Stomach (tissue), 8 donors: ENCODE measurements at regions not wholly inside any gene's neighbourhood (a gene's known extent, or its start where the extent isn't known, plus 50 kb on each side); places are given as distances from the start of the nearest gene placed in this dataset.

ENCODE experiments used
- DNase-seq, 2 donors: peaks; one replicate each; pipeline versions ENCODE4 v3.0.0 to v3.0.0-alpha.2; 2013 to 2019
- H3K27ac ChIP-seq, 5 donors: fragments of 200-600 bp in 4 of 5; sonication (generic) in 4 of 5; one replicate each; pipeline ENCODE4 v1.5.1; 2013 to 2019; ENCODE audit warnings: mild to moderate bottlenecking in 1 of 5, moderate library complexity in 1 of 5
- H3K27me3 ChIP-seq, 3 donors: fragments of 200-600 bp; sonication (generic); one replicate each; pipeline ENCODE4 v1.5.1; 2017 to 2019; ENCODE audit warnings: mixed run types in 1 of 3
- H3K36me3 ChIP-seq, 4 donors: fragments of 200-600 bp; sonication (generic); 1 replicate in 3 of 4; 2 replicates in 1 of 4; pipeline ENCODE4 v1.5.1; 2016 to 2019
- H3K4me1 ChIP-seq, 4 donors: fragments of 200-600 bp; sonication (generic); one replicate each; pipeline ENCODE4 v1.5.1; 2016 to 2019
- H3K4me3 ChIP-seq, 4 donors: fragments of 200-600 bp; sonication (generic) in 3 of 4; one replicate each; pipeline ENCODE4 v1.5.1; 2016 to 2019; ENCODE audit warnings: mild to moderate bottlenecking in 1 of 4
- H3K9me3 ChIP-seq, 4 donors: fragments of 200-600 bp; sonication (generic); one replicate each; pipeline ENCODE4 v1.5.1; 2016 to 2019
- CTCF ChIP-seq, 7 experiments: fragments of 450-650 bp in 4 of 7; fragments of 200-600 bp in 3 of 7; sonication (generic) in 3 of 7; IDR thresholded peaks; one replicate each; pipeline ENCODE4 v1.5.1; 2016 to 2019; ENCODE audit warnings: antibody characterized with exemption in 7 of 7, control low read depth in 2 of 7, mild to moderate bottlenecking in 1 of 7
- EP300 ChIP-seq: sonication (generic); formaldehyde crosslinking; IDR thresholded peaks from one replicate; pipeline ENCODE4 v1.6.1; 2017; ENCODE audit warnings: antibody characterized with exemption
- POLR2A ChIP-seq, 4 donors: fragments of 450-650 bp; IDR thresholded peaks; one replicate each; pipeline ENCODE4 v1.6.1; 2016; ENCODE audit warnings: antibody characterized with exemption in 4 of 4, control low read depth in 2 of 4, mild to moderate bottlenecking in 1 of 4, moderate library complexity in 1 of 4
- POLR2AphosphoS5 ChIP-seq, 3 donors: sonication (generic); formaldehyde crosslinking; IDR thresholded peaks; one replicate each; pipeline ENCODE4 v1.6.1; 2016; ENCODE audit warnings: antibody characterized with exemption in 3 of 3
- WGBS, 5 donors: extraction: QIAGEN DNeasy Blood & Tissue Kit in 3 of 5; methylation state at CpG; one replicate each; pipeline versions ENCODE4 v1.1.5 to v1.1.7; 2013 to 2018; 5-methylcytosine and 5-hydroxymethylcytosine counted together
- intact Hi-C: fragments of 100-400 bp; cut with DNase I; formaldehyde crosslinking; loops from one replicate; pipeline ENCODE4 v1.15.1; 2023; ENCODE audit warnings: low total_unique reads
- donor health status: healthy with polysubstance abuse.
- donor health status: Bipolar disorder and iron deficiency.
- donor health status: healthy.

- intact Hi-C loops: no loop called here
- H3K36me3 ChIP-seq: no peaks in the 10 kb centered on the region
- WGBS, 5 donors: 49 to 74% (median 52%) methylated on average over 2 of the region's 2 CpGs
Measured at GRCh38 chr13:108376308-108376707, 106.8 kb downstream of the TNFSF13B start.

GRCh38 chr13:108377646-108378206, 108.2 kb downstream of the TNFSF13B start:
- WGBS, 5 donors: 93 to 98% (median 97%) methylated on average over 5 to 6 of the region's 6 CpGs
- Histone ChIP-seq H3K27ac (no peak overlapping the region), H3K4me3 (no peak overlapping the region), H3K36me3 (no peaks in the 10 kb centered on the region), H3K4me1 (no peaks in the 10 kb centered on the region), H3K27me3 (no peaks in the 10 kb centered on the region), H3K9me3 (peaks cover 0 to 5% (median 0%) of the 10 kb centered on the region in 4 donors)
- no peak for DNase-seq
- intact Hi-C loops: no loop called here
- TF ChIP-seq CTCF (IDR thresholded peaks at IDR 0.05): no peak
- no peak for TF ChIP-seq POLR2A (IDR thresholded peaks at IDR 0.05)
- no peak for TF ChIP-seq EP300
- TF ChIP-seq POLR2AphosphoS5 (IDR thresholded peaks at IDR 0.05): no peak

More at GRCh38 chr13:108376308-108376707, 106.8 kb downstream of the TNFSF13B start:
- Histone ChIP-seq H3K27me3 (no peaks in the 10 kb centered on the region), H3K4me1 (no peaks in the 10 kb centered on the region), H3K4me3 (no peak overlapping the region), H3K27ac (no peak overlapping the region), H3K9me3 (peaks cover 0 to 5% (median 0%) of the 10 kb centered on the region in 4 donors)
- no peak for DNase-seq
- TF ChIP-seq POLR2AphosphoS5 (IDR thresholded peaks at IDR 0.05): no peak
- no peak for TF ChIP-seq CTCF (IDR thresholded peaks at IDR 0.05)
- no peak for TF ChIP-seq EP300
- no peak for TF ChIP-seq POLR2A (IDR thresholded peaks at IDR 0.05)

- H3K27me3 ChIP-seq: no peaks in the 10 kb centered on the region
- H3K4me1 ChIP-seq: no peaks in the 10 kb centered on the region
- no peaks in the 10 kb centered on the region for H3K36me3 ChIP-seq
- no peak for TF ChIP-seq POLR2AphosphoS5 (IDR thresholded peaks at IDR 0.05)
- no peak for TF ChIP-seq EP300
- no peak for TF ChIP-seq POLR2A (IDR thresholded peaks at IDR 0.05)
- TF ChIP-seq CTCF (IDR thresholded peaks at IDR 0.05): no peak
- no peak for DNase-seq
- 58 to 94% (median 94%) methylated on average over 3 of the region's 3 CpGs for WGBS, 5 donors
- H3K27ac ChIP-seq: no peak overlapping the region
- H3K9me3 ChIP-seq: peaks cover 0 to 5% (median 0%) of the 10 kb centered on the region in 4 donors
- H3K4me3 ChIP-seq: no peak overlapping the region
- intact Hi-C loops: no loop called here
Measured at GRCh38 chr13:108383667-108384066, 114.1 kb downstream of the TNFSF13B start.

- Histone ChIP-seq H3K9me3 (no peaks in the 10 kb centered on the region), H3K36me3 (no peaks in the 10 kb centered on the region), H3K4me3 (no peak overlapping the region), H3K27ac (no peak overlapping the region), H3K4me1 (no peaks in the 10 kb centered on the region), H3K27me3 (no peaks in the 10 kb centered on the region)
- no peak for DNase-seq
- WGBS, 5 donors: 78 to 83% (median 79%) methylated on average over 3 of the region's 3 CpGs
- intact Hi-C loops: no loop called here
- TF ChIP-seq POLR2AphosphoS5 (IDR thresholded peaks at IDR 0.05) (no peak), POLR2A (IDR thresholded peaks at IDR 0.05) (no peak), EP300 (no peak), CTCF (IDR thresholded peaks at IDR 0.05) (no peak)
Measured at GRCh38 chr13:108387156-108387555, 117.6 kb downstream of the TNFSF13B start.
